Natural killer cell (primary cell): ENCODE measurements at regions not wholly inside any gene's neighbourhood (a gene's known extent, or its start where the extent isn't known, plus 50 kb on each side); places are given as distances from the start of the nearest gene placed in this dataset.

Experiments
- ATAC-seq, 3 donors: fragments of 150-1000 bp in 2 of 3; fragments of 200-7000 bp in 1 of 3; cut with Tn5 transposase; 1 replicate in 1 of 3; 2 replicates in 2 of 3; pipeline ENCODE4 v1.10.0; 2021; ENCODE audit warnings: mild to moderate bottlenecking in 2 of 3, moderate library complexity in 2 of 3
- DNase-seq, 2 donors: peaks; one replicate each; pipeline versions ENCODE4 v3.0.0 to v3.0.0-alpha.2; 2013 to 2021; ENCODE audit warnings: mixed read lengths in 1 of 2
- H3K27ac ChIP-seq: one replicate; pipeline ENCODE4 v1.5.1; 2013; ENCODE audit warnings: mild to moderate bottlenecking, low read length
- H3K27me3 ChIP-seq: one replicate; pipeline ENCODE4 v1.6.1; 2013; ENCODE audit warnings: low read length; ENCODE audit not compliant: control insufficient read depth, insufficient read depth
- H3K36me3 ChIP-seq: one replicate; pipeline ENCODE4 v1.6.1; 2013; ENCODE audit warnings: low read length; ENCODE audit not compliant: control insufficient read depth, insufficient read depth
- H3K4me1 ChIP-seq: one replicate; pipeline ENCODE4 v1.6.1; 2013; ENCODE audit warnings: low read length; ENCODE audit not compliant: control insufficient read depth, insufficient read depth
- H3K4me3 ChIP-seq: one replicate; pipeline ENCODE4 v1.5.1; 2013; ENCODE audit warnings: low read length
- H3K9me3 ChIP-seq: one replicate; pipeline ENCODE4 v1.6.1; 2013; ENCODE audit warnings: low read length; ENCODE audit not compliant: control insufficient read depth, insufficient read depth
- H3K27ac Mint-ChIP-seq, 2 donors: one replicate each; pipeline ENCODE4 v1.8.0; 2022; ENCODE audit warnings: mild to moderate bottlenecking in 2 of 2, mixed read lengths in 2 of 2, moderate library complexity in 1 of 2
- H3K27me3 Mint-ChIP-seq, 2 donors: one replicate each; pipeline ENCODE4 v1.8.0; 2022; ENCODE audit warnings: low read depth in 2 of 2, mixed read lengths in 2 of 2
- H3K36me3 Mint-ChIP-seq: one replicate; pipeline ENCODE4 v1.8.0; 2022; ENCODE audit warnings: mixed read lengths
- H3K4me1 Mint-ChIP-seq, 2 donors: one replicate each; pipeline ENCODE4 v1.8.0; 2022; ENCODE audit warnings: mixed read lengths in 2 of 2
- H3K4me3 Mint-ChIP-seq: one replicate; pipeline ENCODE4 v1.8.0; 2022; ENCODE audit warnings: mild to moderate bottlenecking, moderate library complexity, mixed read lengths
- H3K9me3 Mint-ChIP-seq, 2 donors: one replicate each; pipeline ENCODE4 v1.8.0; 2022; ENCODE audit warnings: mixed read lengths in 2 of 2
- WGBS: methylation state at CpG from one replicate; pipeline ENCODE4 v1.1.7; 2013; ENCODE audit warnings: missing lambda C conversion rate; ENCODE audit not compliant: insufficient coverage; 5-methylcytosine and 5-hydroxymethylcytosine counted together
- intact Hi-C: fragments of 100-400 bp; cut with micrococcal nuclease; formaldehyde crosslinking; loops from one replicate; pipeline ENCODE4 v1.14.2; 2022
- TF ChIP-seq, protein P1 (sequence below): fragments of 200-600 bp; IDR thresholded peaks from one replicate; pipeline ENCODE4 v1.8.0; 2022; ENCODE audit warnings: antibody characterized with exemption

GRCh38 chr20:23211164-23211563, 125.0 kb upstream of the CD93 start:
- Histone ChIP-seq H3K27me3 (no peaks in the 10 kb centered on the region), H3K27ac (no peak overlapping the region), H3K9me3 (no peaks in the 10 kb centered on the region), H3K4me3 (no peak overlapping the region), H3K4me1 (no peaks in the 10 kb centered on the region), H3K36me3 (no peaks in the 10 kb centered on the region)
- Mint-ChIP-seq H3K9me3 (no peaks in the 10 kb centered on the region), H3K36me3 (no peaks in the 10 kb centered on the region), H3K27ac (no peak overlapping the region), H3K27me3 (peaks cover 0 to 11% of the 10 kb centered on the region in 2 donors), H3K4me3 (no peak overlapping the region), H3K4me1 (no peaks in the 10 kb centered on the region)
- 87% methylated on average over 3 of the region's 3 CpGs for WGBS
- no peak for ATAC-seq
- intact Hi-C loops = no loop called here
- no peak for DNase-seq
- TF ChIP-seq, protein P1, sequence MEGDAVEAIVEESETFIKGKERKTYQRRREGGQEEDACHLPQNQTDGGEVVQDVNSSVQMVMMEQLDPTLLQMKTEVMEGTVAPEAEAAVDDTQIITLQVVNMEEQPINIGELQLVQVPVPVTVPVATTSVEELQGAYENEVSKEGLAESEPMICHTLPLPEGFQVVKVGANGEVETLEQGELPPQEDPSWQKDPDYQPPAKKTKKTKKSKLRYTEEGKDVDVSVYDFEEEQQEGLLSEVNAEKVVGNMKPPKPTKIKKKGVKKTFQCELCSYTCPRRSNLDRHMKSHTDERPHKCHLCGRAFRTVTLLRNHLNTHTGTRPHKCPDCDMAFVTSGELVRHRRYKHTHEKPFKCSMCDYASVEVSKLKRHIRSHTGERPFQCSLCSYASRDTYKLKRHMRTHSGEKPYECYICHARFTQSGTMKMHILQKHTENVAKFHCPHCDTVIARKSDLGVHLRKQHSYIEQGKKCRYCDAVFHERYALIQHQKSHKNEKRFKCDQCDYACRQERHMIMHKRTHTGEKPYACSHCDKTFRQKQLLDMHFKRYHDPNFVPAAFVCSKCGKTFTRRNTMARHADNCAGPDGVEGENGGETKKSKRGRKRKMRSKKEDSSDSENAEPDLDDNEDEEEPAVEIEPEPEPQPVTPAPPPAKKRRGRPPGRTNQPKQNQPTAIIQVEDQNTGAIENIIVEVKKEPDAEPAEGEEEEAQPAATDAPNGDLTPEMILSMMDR = no peak

GRCh38 chr20:23207826-23208540, 121.9 kb upstream of the CD93 start:
- no peaks in the 10 kb centered on the region for H3K36me3 ChIP-seq
- DNase-seq (no peak), ATAC-seq (no peak)

DNA sequence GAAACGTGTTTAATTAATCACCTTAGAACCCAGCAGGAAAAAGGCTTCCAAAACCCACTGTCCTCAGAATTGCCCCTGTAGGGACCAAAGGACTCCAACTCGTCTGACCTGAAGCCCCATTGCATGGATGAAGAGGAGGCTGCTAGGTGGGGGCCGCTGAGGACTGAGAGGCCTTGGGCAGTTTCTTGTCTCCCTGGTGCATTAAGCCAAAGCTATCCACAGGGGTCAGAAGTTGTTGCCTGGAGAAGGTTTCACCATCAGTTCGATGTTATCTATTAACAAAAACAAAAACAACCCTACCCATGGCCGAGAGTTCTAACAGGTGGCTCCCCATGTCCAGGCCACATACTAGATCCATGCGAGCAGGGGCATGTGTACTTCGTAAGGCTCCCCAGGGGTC, 120.9 kb upstream of the CD93 start:
- no peaks in the 10 kb centered on the region for H3K9me3 Mint-ChIP-seq

More at GRCh38 chr20:23207826-23208540, 121.9 kb upstream of the CD93 start:
- no peak overlapping the region for H3K4me3 Mint-ChIP-seq
- H3K4me1 Mint-ChIP-seq = no peaks in the 10 kb centered on the region
- Histone ChIP-seq H3K9me3 (no peaks in the 10 kb centered on the region), H3K4me1 (no peaks in the 10 kb centered on the region), H3K4me3 (no peak overlapping the region), H3K27ac (no peak overlapping the region), H3K27me3 (no peaks in the 10 kb centered on the region)
- no peaks in the 10 kb centered on the region for H3K36me3 Mint-ChIP-seq
- intact Hi-C loops = no loop called here
- H3K27me3 Mint-ChIP-seq = peaks cover 5 to 21% of the 10 kb centered on the region in 2 donors
- 94% methylated on average over 1 of the region's 1 CpG for WGBS
- TF ChIP-seq, protein P1 = no peak
- no peak overlapping the region for H3K27ac Mint-ChIP-seq
- H3K9me3 Mint-ChIP-seq = no peaks in the 10 kb centered on the region

More for the DNA sequence above, 120.9 kb upstream of the CD93 start:
- DNase-seq (no peak), ATAC-seq (no peak)
- Mint-ChIP-seq H3K4me3 (no peak overlapping the region), H3K27ac (no peak overlapping the region), H3K4me1 (no peaks in the 10 kb centered on the region), H3K36me3 (no peaks in the 10 kb centered on the region), H3K27me3 (peaks cover 5 to 21% of the 10 kb centered on the region in 2 donors)
- H3K9me3 ChIP-seq = no peaks in the 10 kb centered on the region
- no peaks in the 10 kb centered on the region for H3K27me3 ChIP-seq
- no peaks in the 10 kb centered on the region for H3K36me3 ChIP-seq
- H3K4me3 ChIP-seq = no peak overlapping the region
- no peaks in the 10 kb centered on the region for H3K4me1 ChIP-seq
- TF ChIP-seq, protein P1 = no peak
- intact Hi-C loops = no loop called here
- H3K27ac ChIP-seq = no peak overlapping the region
- 78% methylated on average over 7 of the region's 7 CpGs for WGBS
